ENCODE measurements at regions not wholly inside any gene's neighbourhood (a gene's known extent, or its start where the extent isn't known, plus 50 kb on each side); places are given as distances from the start of the nearest gene placed in this dataset.

GRCh38 chrX:142742581-142742980 is 283.1 kb upstream of the SPANXN4 start:
- TF ChIP-seq CTCF (CRISPR knock-in tag; IDR thresholded peaks at IDR 0.05) (no peak), ZKSCAN1 (IDR thresholded peaks at IDR 0.05; ENCODE audit: low read length) (no peak), TAF1 (CRISPR knock-in tag; IDR thresholded peaks at IDR 0.05) (no peak), PAF1 (CRISPR knock-in tag; IDR thresholded peaks at IDR 0.05) (no peak), ZNF263 (CRISPR knock-in tag; IDR thresholded peaks at IDR 0.05) (no peak), RAD21 (CRISPR knock-in tag; IDR thresholded peaks at IDR 0.05) (no peak), TP53 (CRISPR knock-in tag; conservative IDR thresholded peaks at IDR 0.05) (no peak), ZKSCAN5 (CRISPR knock-in tag; IDR thresholded peaks at IDR 0.05) (no peak), CHD4 (IDR thresholded peaks at IDR 0.05; ENCODE audit: borderline replicate concordance, low read length) (no peak), DMTF1 (CRISPR knock-in tag; IDR thresholded peaks at IDR 0.05) (no peak)

Measured in HepG2 (cell line).